PC-9 (cell line): ENCODE measurements at regions not wholly inside any gene's neighbourhood (a gene's known extent, or its start where the extent isn't known, plus 50 kb on each side); places are given as distances from the start of the nearest gene placed in this dataset.

ENCODE experiments used
- CTCF ChIP-seq: fragments of 200-600 bp; sonication (generic); conservative IDR thresholded peaks from 2 replicates; pipeline ENCODE4 v1.6.1; 2017; ENCODE audit warnings: mixed run types, antibody characterized with exemption, mild to moderate bottlenecking, moderate library complexity
- EZH2 ChIP-seq: fragments of 200-600 bp; sonication (generic); IDR thresholded peaks from 2 replicates; pipeline ENCODE4 v1.8.0; 2017; ENCODE audit warnings: antibody characterized with exemption, low read depth

GRCh38 chr4:62622089-62622488 is 1422.0 kb downstream of the ADGRL3 start:
- TF ChIP-seq CTCF (no peak), EZH2 (no peak)
